ENCODE measurements at regions not wholly inside any gene's neighbourhood (a gene's known extent, or its start where the extent isn't known, plus 50 kb on each side); places are given as distances from the start of the nearest gene placed in this dataset.

DNA sequence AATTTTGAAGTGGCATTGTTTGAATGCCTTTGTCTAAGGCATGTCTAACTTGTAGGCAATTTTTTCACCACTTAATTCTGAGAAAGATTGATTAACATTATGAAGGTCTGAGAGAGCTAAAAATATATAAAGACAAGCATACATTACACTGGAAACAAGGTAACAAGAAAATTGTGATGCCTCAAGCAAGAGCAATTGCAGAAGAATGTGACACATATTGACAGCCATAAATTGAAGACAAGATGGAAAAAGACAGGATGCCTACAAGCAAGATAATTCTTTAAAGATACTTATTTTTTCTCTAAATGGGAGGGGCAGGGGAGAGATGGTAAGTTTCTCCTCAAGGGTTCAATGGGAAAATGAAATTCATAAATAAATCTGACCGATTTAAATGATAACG is 103.1 kb upstream of the CYLC2 start:
- TF ChIP-seq CTCF (IDR thresholded peaks at IDR 0.05 in 4 of 5, conservative IDR thresholded peaks at IDR 0.05 in 1 of 5) (no peak), POLR2A (IDR thresholded peaks at IDR 0.05) (no peak)
